NCI-H226 (cell line): ENCODE measurements at regions not wholly inside any gene's neighbourhood (a gene's known extent, or its start where the extent isn't known, plus 50 kb on each side); places are given as distances from the start of the nearest gene placed in this dataset.
A peak's percentile ranks its signal among the peaks of the same experiment; 100 is the strongest.
"Not testable (repeated sequence)": the region's sequence is repeated elsewhere in the genome, so short reads cannot be mapped to it uniquely, and the experiment has no call there.

Source experiments
- DNase-seq: peaks from one replicate; pipeline ENCODE4 v3.0.0-alpha.2; 2015

DNA sequence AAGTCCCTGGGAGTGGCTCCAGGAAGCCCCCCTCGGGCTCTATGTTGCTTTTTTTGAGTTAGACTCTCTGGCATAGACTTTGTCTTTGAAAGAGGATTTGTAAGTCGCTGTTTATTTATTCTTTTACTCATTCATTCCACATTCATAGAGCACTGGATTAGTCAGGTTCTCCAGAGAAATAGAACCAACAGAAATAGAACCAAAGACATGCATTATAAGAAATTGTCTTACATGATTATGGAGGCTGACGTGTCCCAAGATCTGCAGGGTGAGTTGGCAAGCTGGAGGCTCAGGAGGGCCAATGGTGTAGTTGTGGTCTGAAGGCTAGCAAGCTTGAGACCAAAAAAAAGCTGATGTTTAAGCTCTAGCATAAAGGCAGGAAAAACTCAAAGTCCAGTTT, 98.3 kb upstream of the CHD6 start:
- no peak for DNase-seq

DNA sequence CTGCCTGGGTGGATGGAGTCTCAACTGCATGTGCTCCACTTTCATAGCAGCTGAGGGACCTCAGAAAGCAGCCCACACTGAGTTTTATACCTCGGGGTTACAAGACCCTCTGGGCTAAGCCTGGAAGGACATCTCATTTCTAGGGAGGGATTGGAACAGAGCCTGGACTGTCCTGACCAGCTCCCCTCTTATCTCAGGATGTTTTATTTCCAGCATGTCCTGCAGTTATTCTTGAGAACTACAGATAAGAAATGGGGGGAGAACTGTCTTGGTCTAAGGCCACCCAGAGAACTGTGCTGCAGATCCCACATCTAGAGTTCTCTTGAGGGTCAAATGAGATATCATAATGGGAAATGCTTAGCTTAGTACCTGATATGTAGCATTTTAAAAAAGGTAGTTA, 97.3 kb upstream of the CHD6 start:
- no peak for DNase-seq

- no peak for DNase-seq
Observed at GRCh38 chr20:41714030-41714429, 95.9 kb upstream of the CHD6 start.

- DNase-seq, result no peak
Observed at GRCh38 chr20:41704896-41705295, 86.7 kb upstream of the CHD6 start.

DNA sequence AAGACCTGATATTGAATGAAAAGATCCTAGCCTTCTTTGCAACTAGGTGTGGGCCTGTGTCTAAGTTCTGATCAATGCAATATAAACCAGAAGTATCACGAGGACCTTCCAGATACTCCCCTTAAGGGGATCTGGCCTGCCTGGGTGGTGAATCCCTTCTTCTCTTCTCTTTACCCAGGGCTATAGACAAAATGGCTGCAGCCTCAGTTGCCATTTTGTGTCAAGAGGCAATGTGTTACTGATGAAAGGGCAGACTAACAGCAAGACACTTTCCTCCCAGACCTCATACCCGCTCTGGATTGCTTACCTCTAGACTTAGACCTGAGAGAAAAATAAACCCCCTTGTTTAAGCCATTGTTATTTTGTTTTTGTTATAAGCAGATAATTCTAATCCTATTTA, 84.5 kb upstream of the CHD6 start:
- no peak for DNase-seq

GRCh38 chr20:41701588-41702348, 83.6 kb upstream of the CHD6 start:
- DNase-seq, result no peak

- not testable (repeated sequence) for DNase-seq
Observed at GRCh38 chr20:41699673-41700072, 81.5 kb upstream of the CHD6 start.

DNA sequence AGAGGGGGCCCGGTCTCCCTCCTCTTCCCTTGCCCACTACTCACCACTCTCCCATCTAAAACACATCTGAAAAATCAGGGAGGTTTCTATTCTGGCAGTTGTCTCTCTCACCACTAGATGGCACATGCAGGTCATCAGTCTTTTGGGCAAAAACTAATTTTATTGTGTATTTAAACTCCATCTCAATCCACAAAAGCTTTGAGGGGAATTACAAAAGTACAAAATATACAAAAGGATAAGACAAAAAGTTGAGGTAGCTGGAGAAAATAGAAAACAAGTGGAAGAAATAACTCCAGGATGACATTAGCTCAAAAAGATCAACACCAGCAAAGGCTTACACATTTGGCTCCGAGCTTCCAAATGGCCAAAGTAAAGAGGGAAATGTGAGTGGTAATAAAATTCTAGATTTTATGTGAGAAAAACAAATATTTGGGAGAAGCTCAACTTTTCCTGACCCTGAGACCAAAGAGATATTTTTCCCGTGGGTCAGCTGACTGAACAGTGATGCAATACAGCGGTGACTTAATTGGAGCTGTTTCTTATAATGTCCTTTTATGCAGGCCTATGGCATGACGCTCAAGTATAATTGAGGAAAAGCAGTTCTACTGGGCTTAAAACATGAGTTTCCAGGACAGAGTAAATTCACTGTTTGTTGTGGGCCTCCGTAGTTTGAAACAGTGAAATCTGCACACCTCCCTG, 79.8 kb upstream of the CHD6 start:
- DNase-seq, result peak; percentile 7

GRCh38 chr20:41696428-41696827, 78.3 kb upstream of the CHD6 start:
- no peak for DNase-seq

DNA sequence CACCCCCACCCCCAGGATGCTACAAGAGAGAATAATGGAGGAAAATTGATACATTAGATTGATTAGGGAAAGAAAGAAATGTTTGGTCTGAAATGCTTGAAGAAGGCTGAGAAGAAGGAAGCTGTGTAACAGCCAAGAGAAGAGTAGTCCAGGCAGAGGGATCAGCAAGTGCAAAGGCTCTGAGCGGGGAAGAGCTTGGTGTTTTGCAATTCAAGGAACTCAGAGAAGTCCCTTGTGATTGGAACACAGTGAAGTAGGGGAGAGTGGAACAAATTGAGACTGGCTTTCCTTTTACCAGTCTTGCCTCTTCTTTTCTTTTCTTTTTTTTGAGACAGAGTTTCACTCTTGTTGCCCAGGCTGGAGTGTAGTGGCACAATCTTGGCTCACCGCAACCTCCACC, 76.6 kb upstream of the CHD6 start:
- no peak for DNase-seq

GRCh38 chr20:41693136-41693979, 75.2 kb upstream of the CHD6 start:
- peak; percentile 74 for DNase-seq

- DNase-seq, result peak; percentile 4
Observed at GRCh38 chr20:41692479-41693135, 74.4 kb upstream of the CHD6 start.

DNA sequence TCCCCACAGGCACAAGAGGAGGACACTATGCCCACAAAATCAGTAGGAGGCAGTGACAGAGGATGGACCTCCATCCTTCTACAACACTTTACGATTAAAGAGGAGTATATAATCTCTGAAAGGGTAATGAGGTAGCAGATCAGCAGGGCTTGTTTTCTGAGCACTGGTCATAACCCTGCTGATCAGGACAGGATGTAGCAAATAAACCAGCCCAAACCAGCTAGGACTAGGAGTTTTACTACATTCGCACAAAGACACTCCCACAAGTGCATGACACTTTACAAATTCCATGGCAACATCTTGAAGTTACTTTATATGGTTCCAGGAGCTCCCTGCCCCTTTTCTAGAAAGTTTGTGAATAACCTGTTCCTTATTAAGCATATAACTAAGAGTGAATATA, 73.3 kb upstream of the CHD6 start:
- DNase-seq, result no peak

GRCh38 chr20:41690702-41691101, 72.5 kb upstream of the CHD6 start:
- DNase-seq, result no peak

GRCh38 chr20:41686961-41687360, 68.8 kb upstream of the CHD6 start:
- DNase-seq, result no peak

DNA sequence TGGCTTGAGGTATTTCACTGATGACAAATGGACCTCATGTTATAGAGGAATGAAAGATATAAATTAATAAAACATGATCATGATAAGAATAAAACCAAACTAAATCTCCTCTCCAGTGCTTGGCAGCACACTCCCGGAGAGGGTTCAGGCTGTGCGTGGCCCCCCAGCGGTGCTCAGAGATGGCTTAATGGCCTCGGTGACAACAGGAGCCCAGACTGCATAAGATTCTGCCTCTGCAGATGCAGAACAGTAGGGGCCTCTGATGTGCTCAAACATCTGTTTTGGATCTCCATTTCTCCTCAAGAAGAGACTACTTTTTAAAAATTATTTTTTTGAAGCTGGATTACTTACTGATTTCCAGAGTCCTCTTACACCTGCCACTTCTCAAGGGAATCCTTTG, 67.0 kb upstream of the CHD6 start:
- DNase-seq, result not testable (repeated sequence)

DNA sequence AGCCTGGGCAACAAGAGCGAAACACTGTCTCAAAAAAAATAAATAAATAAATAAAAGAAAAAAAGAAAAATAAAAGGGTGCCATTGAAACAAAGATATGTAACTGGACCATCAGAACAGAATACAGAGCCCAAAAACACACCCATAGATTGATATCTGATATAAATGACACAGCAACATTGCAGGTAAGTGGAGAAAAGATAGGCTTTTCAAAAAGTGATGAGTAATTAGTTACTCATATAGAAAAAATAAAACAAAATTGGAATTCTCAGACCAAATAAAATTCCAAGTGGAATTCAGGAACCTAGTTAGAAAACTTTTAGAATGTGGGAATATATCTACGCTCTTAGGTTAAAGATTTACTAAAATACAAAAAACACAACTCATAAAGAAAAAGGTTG, 60.6 kb upstream of the CHD6 start:
- no peak for DNase-seq

DNA sequence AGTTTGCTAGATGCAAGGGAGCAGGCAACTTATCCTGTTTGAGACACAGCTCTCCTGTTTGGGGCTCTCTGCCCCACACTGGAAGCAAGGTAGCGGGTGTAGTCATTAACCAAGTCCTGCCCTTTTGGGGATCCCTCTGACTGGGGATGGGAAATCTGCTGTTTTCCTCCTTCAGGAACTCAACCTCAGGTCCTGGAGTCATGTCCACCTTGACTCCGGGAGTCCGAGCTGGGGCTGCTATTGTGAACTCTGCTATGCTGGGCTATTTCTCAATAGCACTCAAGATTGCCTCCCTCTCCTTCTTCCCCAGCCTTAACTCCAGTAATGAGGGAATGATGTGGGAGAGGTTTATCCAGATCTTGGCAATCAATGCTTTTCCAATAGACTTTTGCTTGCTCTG, 54.1 kb upstream of the CHD6 start:
- DNase-seq, result no peak

DNA sequence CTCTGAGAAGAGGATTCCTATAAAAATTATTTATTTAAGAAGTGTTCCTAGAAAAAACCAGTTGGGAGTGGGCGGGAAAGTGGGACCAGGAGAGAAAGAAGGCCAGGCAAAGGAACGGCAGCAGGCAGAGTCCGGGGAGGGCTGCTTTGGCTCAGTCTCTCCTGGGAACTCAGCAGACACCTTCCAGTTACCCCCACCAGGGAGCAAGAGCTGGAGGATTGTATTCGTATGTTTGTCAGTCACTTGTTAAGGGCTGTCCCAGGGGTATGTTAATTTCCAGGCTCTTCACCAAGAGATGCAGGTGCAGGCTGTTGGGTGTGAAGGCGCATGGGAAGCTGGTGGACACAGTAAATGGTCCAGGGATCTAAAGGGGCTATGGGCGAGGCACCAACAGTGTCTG, 53.0 kb upstream of the CHD6 start:
- DNase-seq, result no peak

GRCh38 chr20:41670631-41671030, 52.5 kb upstream of the CHD6 start:
- no peak for DNase-seq

DNA sequence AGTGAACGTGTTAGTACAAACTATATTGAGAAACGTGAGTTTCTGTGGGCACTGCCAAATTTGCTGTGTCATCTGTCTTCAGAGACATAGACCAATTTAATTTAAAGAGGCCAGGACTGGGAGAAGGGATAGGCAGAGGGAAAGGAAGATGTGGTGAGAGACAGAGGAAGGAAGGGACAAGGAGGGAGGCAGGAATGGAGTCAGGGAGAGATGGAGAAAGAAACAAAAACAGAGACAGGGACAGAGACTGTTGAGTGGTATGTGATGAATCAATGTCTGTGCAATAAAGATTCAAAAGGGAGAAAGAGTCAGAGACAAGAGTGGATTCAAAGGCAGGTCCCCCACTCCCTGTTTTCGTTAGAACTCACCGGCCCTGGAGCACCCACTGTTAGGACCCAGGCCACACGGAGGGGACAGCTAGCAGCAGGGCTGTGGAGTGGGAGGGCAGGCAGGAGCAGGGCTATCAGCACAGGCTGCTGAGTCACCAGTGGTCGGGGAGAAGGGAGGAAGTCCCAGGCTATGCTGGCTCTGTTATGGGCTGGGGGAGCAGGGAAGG, 51.6 kb upstream of the CHD6 start:
- DNase-seq, result no peak

DNA sequence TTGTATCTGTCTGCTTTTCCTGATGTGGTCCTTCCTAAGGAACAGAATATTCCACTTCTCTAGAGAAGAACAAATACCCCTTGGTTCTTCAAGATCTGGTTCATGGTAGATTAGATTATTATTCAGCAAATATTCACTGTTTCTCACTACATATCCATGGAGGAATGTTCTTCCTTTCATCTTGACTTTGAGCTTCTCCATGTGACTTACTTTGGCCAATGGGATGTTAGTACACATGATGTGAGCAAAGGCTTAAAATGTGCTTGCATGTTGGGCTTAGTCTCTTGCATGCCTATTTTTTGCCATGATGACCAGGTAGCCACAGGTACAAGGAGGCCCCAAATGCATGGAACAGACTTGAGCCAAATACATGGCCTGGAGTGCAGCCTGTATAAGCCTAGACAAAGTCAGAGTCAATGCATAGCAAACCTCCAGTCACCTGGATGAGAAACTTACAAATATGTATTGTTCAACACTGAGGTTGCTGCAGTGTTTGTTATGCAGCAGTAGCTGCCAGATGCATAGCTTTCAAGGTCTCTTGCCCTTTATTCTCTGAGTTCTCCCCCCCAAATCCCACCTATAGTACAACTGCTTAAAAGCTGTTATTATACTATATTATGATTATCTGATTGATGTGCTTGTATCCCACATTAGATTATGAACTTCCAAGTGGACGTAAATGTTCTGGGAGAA, 50.0 kb upstream of the CHD6 start:
- DNase-seq, result no peak
